ENCODE measurements at regions not wholly inside any gene's neighbourhood (a gene's known extent, or its start where the extent isn't known, plus 50 kb on each side); places are given as distances from the start of the nearest gene placed in this dataset.

GRCh38 chr5:53160895-53161294 lies 51.3 kb upstream of the MOCS2 start:
- Mint-ChIP-seq H3K4me1 (peaks cover 0 to 4% (median 0%) of the 10 kb centered on the region in 4 donors), H3K9me3 (peaks cover 0 to 7% (median 0%) of the 10 kb centered on the region in 7 donors), H3K27ac (no peak overlapping the region), H3K4me3 (no peak overlapping the region), H3K27me3 (peaks cover 29% of the 10 kb centered on the region), H3K36me3 (no peaks in the 10 kb centered on the region)
- DNase-seq, result no peak
- Histone ChIP-seq H3K27ac (ENCODE audit: insufficient read depth, low read length, poor library complexity, severe bottlenecking) (no peak overlapping the region), H3K4me1 (ENCODE audit: control insufficient read depth, insufficient read depth, low read length, poor library complexity, severe bottlenecking) (no peaks in the 10 kb centered on the region), H3K27me3 (ENCODE audit: control insufficient read depth, insufficient read depth, low read length) (peaks cover 4% of the 10 kb centered on the region), H3K9me3 (ENCODE audit: control insufficient read depth in 2 of 2, low read length in 2 of 2) (no peaks in the 10 kb centered on the region), H3K4me3 (ENCODE audit: low read depth, low read length) (no peak overlapping the region), H3K36me3 (ENCODE audit: control insufficient read depth, insufficient read depth, low read length) (no peaks in the 10 kb centered on the region)
- ATAC-seq (ENCODE audit: low read depth in 2 of 2), result no peak

- Histone ChIP-seq H3K27ac (ENCODE audit: insufficient read depth, low read length, poor library complexity, severe bottlenecking) (no peak overlapping the region), H3K9me3 (ENCODE audit: control insufficient read depth in 2 of 2, low read length in 2 of 2) (no peaks in the 10 kb centered on the region), H3K4me1 (ENCODE audit: control insufficient read depth, insufficient read depth, low read length, poor library complexity, severe bottlenecking) (no peaks in the 10 kb centered on the region), H3K27me3 (ENCODE audit: control insufficient read depth, insufficient read depth, low read length) (peaks cover 4% of the 10 kb centered on the region), H3K36me3 (ENCODE audit: control insufficient read depth, insufficient read depth, low read length) (no peaks in the 10 kb centered on the region), H3K4me3 (ENCODE audit: low read depth, low read length) (no peak overlapping the region)
- Mint-ChIP-seq H3K4me1 (peaks cover 0 to 4% (median 0%) of the 10 kb centered on the region in 4 donors), H3K36me3 (no peaks in the 10 kb centered on the region), H3K27ac (no peak overlapping the region), H3K27me3 (peaks cover 36% of the 10 kb centered on the region), H3K4me3 (no peak overlapping the region), H3K9me3 (peaks cover 0 to 3% (median 0%) of the 10 kb centered on the region in 7 donors)
- DNase-seq, result no peak
- ATAC-seq (ENCODE audit: low read depth in 2 of 2), result no peak
Observed at GRCh38 chr5:53161876-53162275, 52.3 kb upstream of the MOCS2 start.

GRCh38 chr5:53164478-53165165 lies 55.1 kb upstream of the MOCS2 start:
- Mint-ChIP-seq H3K9me3 (peaks cover 0 to 2% (median 0%) of the 10 kb centered on the region in 7 donors), H3K27ac (no peak overlapping the region), H3K36me3 (no peaks in the 10 kb centered on the region), H3K4me3 (no peak overlapping the region), H3K27me3 (peaks cover 36% of the 10 kb centered on the region), H3K4me1 (peaks cover 0 to 4% (median 0%) of the 10 kb centered on the region in 4 donors)
- Histone ChIP-seq H3K27me3 (ENCODE audit: control insufficient read depth, insufficient read depth, low read length) (no peaks in the 10 kb centered on the region), H3K4me1 (ENCODE audit: control insufficient read depth, insufficient read depth, low read length, poor library complexity, severe bottlenecking) (no peaks in the 10 kb centered on the region), H3K9me3 (ENCODE audit: control insufficient read depth in 2 of 2, low read length in 2 of 2) (no peaks in the 10 kb centered on the region), H3K4me3 (ENCODE audit: low read depth, low read length) (no peak overlapping the region), H3K36me3 (ENCODE audit: control insufficient read depth, insufficient read depth, low read length) (no peaks in the 10 kb centered on the region), H3K27ac (ENCODE audit: insufficient read depth, low read length, poor library complexity, severe bottlenecking) (no peak overlapping the region)
- ATAC-seq (ENCODE audit: low read depth in 2 of 2), result no peak
- no peak for DNase-seq

GRCh38 chr5:53165431-53166182 lies 56.0 kb upstream of the MOCS2 start:
- Mint-ChIP-seq H3K4me3 (no peak overlapping the region), H3K27me3 (peaks cover 28% of the 10 kb centered on the region), H3K4me1 (peaks cover 0 to 2% (median 0%) of the 10 kb centered on the region in 4 donors), H3K9me3 (peaks cover 0 to 2% (median 0%) of the 10 kb centered on the region in 7 donors), H3K36me3 (no peaks in the 10 kb centered on the region), H3K27ac (no peak overlapping the region)
- no peaks in the 10 kb centered on the region for H3K9me3 ChIP-seq (ENCODE audit: control insufficient read depth in 2 of 2, low read length in 2 of 2)
- H3K27me3 ChIP-seq (ENCODE audit: control insufficient read depth, insufficient read depth, low read length), result no peaks in the 10 kb centered on the region
- no peak overlapping the region for H3K27ac ChIP-seq (ENCODE audit: insufficient read depth, low read length, poor library complexity, severe bottlenecking)
- no peak overlapping the region for H3K4me3 ChIP-seq (ENCODE audit: low read depth, low read length)
- DNase-seq, result no peak
- no peaks in the 10 kb centered on the region for H3K36me3 ChIP-seq (ENCODE audit: control insufficient read depth, insufficient read depth, low read length)
- no peaks in the 10 kb centered on the region for H3K4me1 ChIP-seq (ENCODE audit: control insufficient read depth, insufficient read depth, low read length, poor library complexity, severe bottlenecking)
- ATAC-seq (ENCODE audit: low read depth in 2 of 2), result no peak

- H3K36me3 ChIP-seq (ENCODE audit: control insufficient read depth, insufficient read depth, low read length), result no peaks in the 10 kb centered on the region
- no peaks in the 10 kb centered on the region for H3K4me1 ChIP-seq (ENCODE audit: control insufficient read depth, insufficient read depth, low read length, poor library complexity, severe bottlenecking)
- Mint-ChIP-seq H3K36me3 (no peaks in the 10 kb centered on the region), H3K27me3 (peaks cover 22% of the 10 kb centered on the region), H3K27ac (no peak overlapping the region), H3K9me3 (peaks cover 0 to 2% (median 0%) of the 10 kb centered on the region in 7 donors), H3K4me3 (no peak overlapping the region), H3K4me1 (no peaks in the 10 kb centered on the region)
- no peak overlapping the region for H3K27ac ChIP-seq (ENCODE audit: insufficient read depth, low read length, poor library complexity, severe bottlenecking)
- H3K27me3 ChIP-seq (ENCODE audit: control insufficient read depth, insufficient read depth, low read length), result no peaks in the 10 kb centered on the region
- H3K4me3 ChIP-seq (ENCODE audit: low read depth, low read length), result no peak overlapping the region
- no peaks in the 10 kb centered on the region for H3K9me3 ChIP-seq (ENCODE audit: control insufficient read depth in 2 of 2, low read length in 2 of 2)
- ATAC-seq (ENCODE audit: low read depth in 2 of 2), result no peak
- DNase-seq, result no peak
Observed at GRCh38 chr5:53166183-53166495, 56.6 kb upstream of the MOCS2 start.

GRCh38 chr5:53167836-53168235 lies 58.3 kb upstream of the MOCS2 start:
- H3K4me3 ChIP-seq (ENCODE audit: low read depth, low read length), result no peak overlapping the region
- no peaks in the 10 kb centered on the region for H3K9me3 ChIP-seq (ENCODE audit: control insufficient read depth in 2 of 2, low read length in 2 of 2)
- H3K27me3 Mint-ChIP-seq, result peaks cover 13% of the 10 kb centered on the region
- H3K36me3 ChIP-seq (ENCODE audit: control insufficient read depth, insufficient read depth, low read length), result no peaks in the 10 kb centered on the region
- no peaks in the 10 kb centered on the region for H3K36me3 Mint-ChIP-seq
- no peak overlapping the region for H3K27ac ChIP-seq (ENCODE audit: insufficient read depth, low read length, poor library complexity, severe bottlenecking)
- no peaks in the 10 kb centered on the region for H3K4me1 ChIP-seq (ENCODE audit: control insufficient read depth, insufficient read depth, low read length, poor library complexity, severe bottlenecking)
- ATAC-seq (ENCODE audit: low read depth in 2 of 2), result no peak
- no peaks in the 10 kb centered on the region for H3K27me3 ChIP-seq (ENCODE audit: control insufficient read depth, insufficient read depth, low read length)
- no peaks in the 10 kb centered on the region for H3K9me3 Mint-ChIP-seq
- no peak for DNase-seq
- H3K4me1 Mint-ChIP-seq, result no peaks in the 10 kb centered on the region
- H3K27ac Mint-ChIP-seq, result no peak overlapping the region
- no peak overlapping the region for H3K4me3 Mint-ChIP-seq

GRCh38 chr5:53169933-53170332 lies 60.4 kb upstream of the MOCS2 start:
- Histone ChIP-seq H3K4me3 (ENCODE audit: low read depth, low read length) (no peak overlapping the region), H3K9me3 (ENCODE audit: control insufficient read depth in 2 of 2, low read length in 2 of 2) (no peaks in the 10 kb centered on the region), H3K27ac (ENCODE audit: insufficient read depth, low read length, poor library complexity, severe bottlenecking) (no peak overlapping the region), H3K4me1 (ENCODE audit: control insufficient read depth, insufficient read depth, low read length, poor library complexity, severe bottlenecking) (no peaks in the 10 kb centered on the region), H3K27me3 (ENCODE audit: control insufficient read depth, insufficient read depth, low read length) (no peaks in the 10 kb centered on the region), H3K36me3 (ENCODE audit: control insufficient read depth, insufficient read depth, low read length) (no peaks in the 10 kb centered on the region)
- H3K27ac Mint-ChIP-seq, result no peak overlapping the region
- ATAC-seq (ENCODE audit: low read depth in 2 of 2), result no peak
- H3K27me3 Mint-ChIP-seq, result peaks cover 20% of the 10 kb centered on the region
- no peak for DNase-seq
- H3K9me3 Mint-ChIP-seq, result peaks cover 0 to 2% (median 0%) of the 10 kb centered on the region in 7 donors
- no peak overlapping the region for H3K4me3 Mint-ChIP-seq
- H3K36me3 Mint-ChIP-seq, result no peaks in the 10 kb centered on the region
- H3K4me1 Mint-ChIP-seq, result no peaks in the 10 kb centered on the region

Measured in CD4-positive, CD25-positive, alpha-beta regulatory T cell (primary cell).